Hepatocyte (in vitro differentiated cells): ENCODE measurements at regions not wholly inside any gene's neighbourhood (a gene's known extent, or its start where the extent isn't known, plus 50 kb on each side); places are given as distances from the start of the nearest gene placed in this dataset.

Experiments used
- DNase-seq: peaks from one replicate; pipeline ENCODE4 v3.0.0-alpha.2; 2016; ENCODE audit warnings: low spot score
- H2AFZ ChIP-seq: fragments of 200-600 bp; sonication (generic); 2 replicates; pipeline ENCODE4 v1.6.0; 2016; ENCODE audit warnings: antibody characterized with exemption, mild to moderate bottlenecking
- H3K27ac ChIP-seq: fragments of 200-600 bp; sonication (generic); 2 replicates; pipeline ENCODE4 v1.5.1; 2016; ENCODE audit warnings: mild to moderate bottlenecking
- H3K27me3 ChIP-seq: fragments of 200-600 bp; sonication (generic); 2 replicates; pipeline ENCODE4 v1.6.1; 2016
- H3K36me3 ChIP-seq: fragments of 200-600 bp; sonication (generic); replicated peaks from 2 replicates; pipeline ENCODE4 v1.5.1; 2016; ENCODE audit warnings: low read depth; ENCODE audit not compliant: insufficient read depth
- H3K4me1 ChIP-seq: fragments of 200-600 bp; sonication (generic); 2 replicates; pipeline ENCODE4 v1.5.1; 2016; ENCODE audit warnings: mild to moderate bottlenecking, moderate library complexity; ENCODE audit not compliant: insufficient read depth
- H3K4me2 ChIP-seq: fragments of 200-600 bp; sonication (generic); 2 replicates; pipeline ENCODE4 v1.6.0; 2016
- H3K4me3 ChIP-seq: fragments of 200-600 bp; sonication (generic); 2 replicates; pipeline ENCODE4 v1.5.1; 2016; ENCODE audit warnings: mild to moderate bottlenecking
- H3K79me2 ChIP-seq: fragments of 200-600 bp; sonication (generic); 2 replicates; pipeline ENCODE4 v1.6.0; 2017; ENCODE audit warnings: mild to moderate bottlenecking
- H3K9me2 ChIP-seq: fragments of 200-600 bp; sonication (generic); replicated peaks from 2 replicates; pipeline ENCODE4 v1.6.0; 2017; ENCODE audit warnings: mild to moderate bottlenecking; ENCODE audit not compliant: insufficient read depth
- H3K9me3 ChIP-seq: fragments of 200-600 bp; sonication (generic); 2 replicates; pipeline ENCODE4 v1.5.1; 2016; ENCODE audit warnings: low read depth, mild to moderate bottlenecking
- H4K20me1 ChIP-seq: fragments of 200-600 bp; sonication (generic); 2 replicates; pipeline ENCODE4 v1.6.0; 2016; ENCODE audit warnings: mild to moderate bottlenecking; ENCODE audit not compliant: insufficient read depth, poor library complexity, severe bottlenecking
- EZH2 ChIP-seq: fragments of 200-600 bp; sonication (generic); IDR thresholded peaks from 2 replicates; pipeline ENCODE4 v1.6.1; 2016; ENCODE audit warnings: antibody characterized with exemption, mild to moderate bottlenecking, borderline replicate concordance
- EZH2phosphoT487 ChIP-seq: fragments of 200-600 bp; sonication (generic); IDR thresholded peaks from one replicate; pipeline ENCODE4 v1.6.1; 2018; ENCODE audit warnings: antibody characterized with exemption, mild to moderate bottlenecking, low read depth, moderate library complexity; ENCODE audit not compliant: unreplicated experiment, severe bottlenecking
- WGBS: methylation state at CpG from one replicate; pipeline ENCODE4 v1.1.6; 2016; ENCODE audit warnings: low lambda C conversion rate; ENCODE audit errors: missing lambda C conversion rate; 5-methylcytosine and 5-hydroxymethylcytosine counted together
- TF ChIP-seq, protein P1 (sequence below): fragments of 200-600 bp; sonication (generic); IDR thresholded peaks from 2 replicates; pipeline ENCODE4 v1.5.1; 2016; ENCODE audit warnings: antibody characterized with exemption, mild to moderate bottlenecking; ENCODE audit not compliant: poor library complexity

GRCh38 chr12:23354800-23355199, 594.7 kb downstream of the SOX5 start:
- no peaks in the 10 kb centered on the region for H3K9me3 ChIP-seq
- TF ChIP-seq EZH2phosphoT487 (no peak), EZH2 (no peak)
- TF ChIP-seq, protein P1, sequence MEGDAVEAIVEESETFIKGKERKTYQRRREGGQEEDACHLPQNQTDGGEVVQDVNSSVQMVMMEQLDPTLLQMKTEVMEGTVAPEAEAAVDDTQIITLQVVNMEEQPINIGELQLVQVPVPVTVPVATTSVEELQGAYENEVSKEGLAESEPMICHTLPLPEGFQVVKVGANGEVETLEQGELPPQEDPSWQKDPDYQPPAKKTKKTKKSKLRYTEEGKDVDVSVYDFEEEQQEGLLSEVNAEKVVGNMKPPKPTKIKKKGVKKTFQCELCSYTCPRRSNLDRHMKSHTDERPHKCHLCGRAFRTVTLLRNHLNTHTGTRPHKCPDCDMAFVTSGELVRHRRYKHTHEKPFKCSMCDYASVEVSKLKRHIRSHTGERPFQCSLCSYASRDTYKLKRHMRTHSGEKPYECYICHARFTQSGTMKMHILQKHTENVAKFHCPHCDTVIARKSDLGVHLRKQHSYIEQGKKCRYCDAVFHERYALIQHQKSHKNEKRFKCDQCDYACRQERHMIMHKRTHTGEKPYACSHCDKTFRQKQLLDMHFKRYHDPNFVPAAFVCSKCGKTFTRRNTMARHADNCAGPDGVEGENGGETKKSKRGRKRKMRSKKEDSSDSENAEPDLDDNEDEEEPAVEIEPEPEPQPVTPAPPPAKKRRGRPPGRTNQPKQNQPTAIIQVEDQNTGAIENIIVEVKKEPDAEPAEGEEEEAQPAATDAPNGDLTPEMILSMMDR, result no peak
- no peaks in the 10 kb centered on the region for H3K27me3 ChIP-seq
- H3K27ac ChIP-seq, result no peak overlapping the region
- H4K20me1 ChIP-seq, result no peaks in the 10 kb centered on the region
- H3K4me1 ChIP-seq, result no peaks in the 10 kb centered on the region
- no peaks in the 10 kb centered on the region for H3K79me2 ChIP-seq
- no peaks in the 10 kb centered on the region for H3K36me3 ChIP-seq
- 58% methylated on average over 1 of the region's 1 CpG for WGBS
- no peaks in the 10 kb centered on the region for H3K9me2 ChIP-seq
- H3K4me2 ChIP-seq, result no peak overlapping the region
- DNase-seq, result no peak
- H2AFZ ChIP-seq, result no peak overlapping the region
- H3K4me3 ChIP-seq, result no peak overlapping the region

DNA sequence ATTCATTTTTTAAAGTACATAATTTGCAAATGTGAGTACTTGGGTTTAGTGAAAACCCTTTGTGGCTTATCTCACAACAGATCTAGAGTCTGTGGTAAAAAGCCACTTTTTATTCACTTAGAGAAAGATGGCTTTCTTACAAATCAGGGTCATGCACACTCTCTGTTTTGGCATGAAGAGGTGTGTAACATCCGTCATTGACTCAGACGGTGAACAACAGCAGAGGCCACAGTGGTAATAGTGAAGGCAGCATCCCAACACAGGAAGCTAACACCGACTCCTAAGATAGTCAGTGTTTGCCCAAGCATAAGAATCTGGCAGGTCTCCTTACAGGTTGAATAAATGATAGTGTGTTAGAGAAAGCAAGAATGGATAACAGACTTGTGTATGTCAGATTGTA, 593.0 kb downstream of the SOX5 start:
- 77% methylated on average over 3 of the region's 3 CpGs for WGBS
- Histone ChIP-seq H3K27me3 (no peaks in the 10 kb centered on the region), H2AFZ (no peak overlapping the region), H4K20me1 (no peaks in the 10 kb centered on the region), H3K4me3 (no peak overlapping the region), H3K9me2 (no peaks in the 10 kb centered on the region), H3K9me3 (no peaks in the 10 kb centered on the region), H3K27ac (no peak overlapping the region), H3K4me1 (no peaks in the 10 kb centered on the region), H3K36me3 (no peaks in the 10 kb centered on the region), H3K4me2 (no peak overlapping the region), H3K79me2 (no peaks in the 10 kb centered on the region)
- DNase-seq, result no peak
- TF ChIP-seq EZH2 (no peak), EZH2phosphoT487 (no peak)
- TF ChIP-seq, protein P1, result no peak

GRCh38 chr12:23356927-23357708, 592.4 kb downstream of the SOX5 start:
- no peaks in the 10 kb centered on the region for H3K9me3 ChIP-seq

More at GRCh38 chr12:23356927-23357708, 592.4 kb downstream of the SOX5 start:
- no peak overlapping the region for H3K4me3 ChIP-seq
- TF ChIP-seq, protein P1, result no peak
- TF ChIP-seq EZH2phosphoT487 (no peak), EZH2 (no peak)
- no peak overlapping the region for H3K4me2 ChIP-seq
- H3K9me2 ChIP-seq, result no peaks in the 10 kb centered on the region
- H4K20me1 ChIP-seq, result no peaks in the 10 kb centered on the region
- H3K36me3 ChIP-seq, result no peaks in the 10 kb centered on the region
- WGBS, result 93% methylated on average over 9 of the region's 9 CpGs
- H3K27ac ChIP-seq, result no peak overlapping the region
- no peak overlapping the region for H2AFZ ChIP-seq
- no peaks in the 10 kb centered on the region for H3K4me1 ChIP-seq
- DNase-seq, result no peak
- H3K27me3 ChIP-seq, result no peaks in the 10 kb centered on the region
- H3K79me2 ChIP-seq, result no peaks in the 10 kb centered on the region
